GM23338 (cell line): ENCODE measurements at regions not wholly inside any gene's neighbourhood (a gene's known extent, or its start where the extent isn't known, plus 50 kb on each side); places are given as distances from the start of the nearest gene placed in this dataset.

Experiments used
- ATAC-seq: fragments of 200-7000 bp; cut with Tn5 transposase; 3 replicates; pipeline ENCODE4 v1.9.1; 2020
- DNase-seq: peaks from one replicate; pipeline ENCODE4 v3.0.0-alpha.2; 2015; ENCODE audit warnings: low spot score
- H2AFZ ChIP-seq: fragments of 200-600 bp; sonication (generic); 2 replicates; pipeline ENCODE4 v1.8.0; 2016; ENCODE audit warnings: antibody characterized with exemption, mild to moderate bottlenecking, moderate library complexity
- H3F3A ChIP-seq: fragments of 200-600 bp; sonication (generic); replicated peaks from 2 replicates; pipeline ENCODE4 v1.8.0; 2017; ENCODE audit warnings: antibody characterized with exemption, mixed run types, low read depth
- H3K27ac ChIP-seq: fragments of 200-600 bp; sonication (generic); 2 replicates; pipeline ENCODE4 v1.6.1; 2016; ENCODE audit warnings: low read depth
- H3K27me3 ChIP-seq: fragments of 200-600 bp; sonication (generic); 2 replicates; pipeline ENCODE4 v1.8.0; 2016; ENCODE audit warnings: mild to moderate bottlenecking, mixed run types, moderate library complexity; ENCODE audit not compliant: insufficient read depth
- H3K36me3 ChIP-seq: fragments of 200-600 bp; sonication (generic); 2 replicates; pipeline ENCODE4 v1.8.0; 2016; ENCODE audit warnings: mild to moderate bottlenecking; ENCODE audit not compliant: insufficient read depth
- H3K4me1 ChIP-seq: fragments of 200-600 bp; sonication (generic); 2 replicates; pipeline ENCODE4 v1.8.0; 2016; ENCODE audit warnings: mild to moderate bottlenecking, moderate library complexity; ENCODE audit not compliant: insufficient read depth
- H3K4me2 ChIP-seq: fragments of 200-600 bp; sonication (generic); 2 replicates; pipeline ENCODE4 v1.7.1; 2017; ENCODE audit warnings: mixed run types
- H3K4me3 ChIP-seq: fragments of 200-600 bp; sonication (generic); 2 replicates; pipeline ENCODE4 v1.6.1; 2016; ENCODE audit warnings: mixed run types
- H3K79me2 ChIP-seq: fragments of 200-600 bp; sonication (generic); replicated peaks from 2 replicates; pipeline ENCODE4 v1.8.0; 2017; ENCODE audit warnings: mild to moderate bottlenecking; ENCODE audit not compliant: insufficient read depth
- H3K9me2 ChIP-seq: fragments of 200-600 bp; sonication (generic); 2 replicates; pipeline ENCODE4 v1.8.0; 2017; ENCODE audit not compliant: insufficient read depth
- H4K20me1 ChIP-seq: fragments of 200-600 bp; sonication (generic); replicated peaks from 2 replicates; pipeline ENCODE4 v1.8.0; 2017; ENCODE audit warnings: mild to moderate bottlenecking; ENCODE audit not compliant: insufficient read depth
- H3K27ac Mint-ChIP-seq: 2 replicates; pipeline ENCODE4 v1.8.0; 2020; ENCODE audit warnings: inconsistent platforms, mild to moderate bottlenecking, moderate library complexity, mixed read lengths
- H3K27me3 Mint-ChIP-seq: 3 replicates; pipeline ENCODE4 v1.8.0; 2022; ENCODE audit warnings: low read depth, mild to moderate bottlenecking, moderate library complexity, mixed read lengths, inconsistent platforms; ENCODE audit not compliant: insufficient read depth, poor library complexity
- H3K36me3 Mint-ChIP-seq: 3 replicates; pipeline ENCODE4 v1.8.0; 2021; ENCODE audit warnings: low read depth, mild to moderate bottlenecking, inconsistent platforms, moderate library complexity, mixed read lengths
- H3K4me1 Mint-ChIP-seq: 3 replicates; pipeline ENCODE4 v1.8.0; 2020; ENCODE audit warnings: mild to moderate bottlenecking, inconsistent platforms, mixed read lengths
- H3K4me3 Mint-ChIP-seq: 3 replicates; pipeline ENCODE4 v1.8.0; 2021; ENCODE audit warnings: moderate library complexity, mild to moderate bottlenecking, inconsistent platforms, mixed read lengths
- H3K9me3 Mint-ChIP-seq: 3 replicates; pipeline ENCODE4 v1.8.0; 2020; ENCODE audit warnings: moderate library complexity, mild to moderate bottlenecking, inconsistent platforms, mixed read lengths
- CREB1 ChIP-seq: fragments of 250-450 bp; sonication (Bioruptor Pico); IDR thresholded peaks from 2 replicates; pipeline ENCODE4 v1.5.0; 2020; ENCODE audit warnings: low read depth, mild to moderate bottlenecking, moderate library complexity
- ETS1 ChIP-seq: IDR thresholded peaks from 2 replicates; pipeline ENCODE4 v1.6.1; 2016; ENCODE audit warnings: antibody characterized with exemption
- EZH2 ChIP-seq: fragments of 200-600 bp; sonication (generic); IDR thresholded peaks from one replicate; pipeline ENCODE4 v1.8.0; 2017; ENCODE audit warnings: antibody characterized with exemption, mild to moderate bottlenecking, low read depth; ENCODE audit not compliant: unreplicated experiment
- EZH2phosphoT487 ChIP-seq: fragments of 200-600 bp; sonication (generic); IDR thresholded peaks from one replicate; pipeline ENCODE4 v1.8.1; 2018; ENCODE audit warnings: antibody characterized with exemption; ENCODE audit not compliant: unreplicated experiment
- JUNB ChIP-seq: IDR thresholded peaks from one replicate; pipeline ENCODE4 v1.6.1; 2016; ENCODE audit warnings: antibody characterized with exemption; ENCODE audit not compliant: unreplicated experiment
- NANOG ChIP-seq: IDR thresholded peaks from 2 replicates; pipeline ENCODE4 v1.6.1; 2016; ENCODE audit warnings: antibody characterized with exemption, borderline replicate concordance
- POLR2AphosphoS5 ChIP-seq: IDR thresholded peaks from 2 replicates; pipeline ENCODE4 v1.6.1; 2016; ENCODE audit warnings: antibody characterized with exemption, low read depth
- STAT1 ChIP-seq: IDR thresholded peaks from one replicate; pipeline ENCODE4 v1.6.1; 2016; ENCODE audit warnings: antibody characterized with exemption; ENCODE audit not compliant: unreplicated experiment
- ZNF114 ChIP-seq: fragments of 250-450 bp; sonication (Bioruptor Pico); IDR thresholded peaks from 2 replicates; pipeline ENCODE4 v1.5.0; 2020; ENCODE audit warnings: mild to moderate bottlenecking, moderate library complexity
- ZNF331 ChIP-seq: fragments of 250-450 bp; sonication (Bioruptor Pico); IDR thresholded peaks from 2 replicates; pipeline ENCODE4 v1.5.0; 2020; ENCODE audit warnings: low read depth, mild to moderate bottlenecking, moderate library complexity
- ZNF462 ChIP-seq: fragments of 250-450 bp; sonication (Bioruptor Pico); IDR thresholded peaks from 2 replicates; pipeline ENCODE4 v1.5.0; 2020; ENCODE audit warnings: mild to moderate bottlenecking, moderate library complexity
- TF ChIP-seq, protein P1 (sequence below), 2 experiments: fragments of 200-600 bp in 1 of 2; sonication (generic) in 1 of 2; conservative IDR thresholded peaks; 2 replicates each; pipeline versions ENCODE4 v1.5.1 to v1.6.1; 2016 to 2017; ENCODE audit warnings: antibody characterized with exemption in 2 of 2, low read depth in 2 of 2, mild to moderate bottlenecking in 2 of 2, moderate library complexity in 1 of 2
- TF ChIP-seq, protein P2 (sequence below): IDR thresholded peaks from one replicate; pipeline ENCODE4 v1.6.1; 2018; ENCODE audit warnings: antibody characterized with exemption; ENCODE audit not compliant: unreplicated experiment

- H3K36me3 ChIP-seq: no peaks in the 10 kb centered on the region
- Mint-ChIP-seq H3K9me3 (no peaks in the 10 kb centered on the region; the same call in 2 of the 3 replicates), H3K27me3 (peaks cover 2% of the 10 kb centered on the region), H3K36me3 (no peaks in the 10 kb centered on the region), H3K4me1 (no peaks in the 10 kb centered on the region; the same call in 2 of the 3 replicates), H3K27ac (no peak overlapping the region), H3K4me3 (no peak overlapping the region)
- H3F3A ChIP-seq: no peaks in the 10 kb centered on the region
- H3K4me1 ChIP-seq: no peaks in the 10 kb centered on the region
- no peaks in the 10 kb centered on the region for H4K20me1 ChIP-seq
- ATAC-seq (no peak), DNase-seq (no peak)
- H3K27ac ChIP-seq: no peak overlapping the region
- no peak for TF ChIP-seq POLR2AphosphoS5
- TF ChIP-seq STAT1: no peak
- no peak for TF ChIP-seq ZNF114 (CRISPR knock-in tag)
- no peak for TF ChIP-seq ETS1
- TF ChIP-seq, protein P1, sequence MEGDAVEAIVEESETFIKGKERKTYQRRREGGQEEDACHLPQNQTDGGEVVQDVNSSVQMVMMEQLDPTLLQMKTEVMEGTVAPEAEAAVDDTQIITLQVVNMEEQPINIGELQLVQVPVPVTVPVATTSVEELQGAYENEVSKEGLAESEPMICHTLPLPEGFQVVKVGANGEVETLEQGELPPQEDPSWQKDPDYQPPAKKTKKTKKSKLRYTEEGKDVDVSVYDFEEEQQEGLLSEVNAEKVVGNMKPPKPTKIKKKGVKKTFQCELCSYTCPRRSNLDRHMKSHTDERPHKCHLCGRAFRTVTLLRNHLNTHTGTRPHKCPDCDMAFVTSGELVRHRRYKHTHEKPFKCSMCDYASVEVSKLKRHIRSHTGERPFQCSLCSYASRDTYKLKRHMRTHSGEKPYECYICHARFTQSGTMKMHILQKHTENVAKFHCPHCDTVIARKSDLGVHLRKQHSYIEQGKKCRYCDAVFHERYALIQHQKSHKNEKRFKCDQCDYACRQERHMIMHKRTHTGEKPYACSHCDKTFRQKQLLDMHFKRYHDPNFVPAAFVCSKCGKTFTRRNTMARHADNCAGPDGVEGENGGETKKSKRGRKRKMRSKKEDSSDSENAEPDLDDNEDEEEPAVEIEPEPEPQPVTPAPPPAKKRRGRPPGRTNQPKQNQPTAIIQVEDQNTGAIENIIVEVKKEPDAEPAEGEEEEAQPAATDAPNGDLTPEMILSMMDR (conservative IDR thresholded peaks at IDR 0.05; ENCODE audit: low read depth in 2 of 2): no peak
- TF ChIP-seq JUNB: no peak
- TF ChIP-seq NANOG: no peak
- TF ChIP-seq EZH2: no peak
- TF ChIP-seq EZH2phosphoT487: no peak
- TF ChIP-seq ZNF462 (CRISPR knock-in tag): no peak
- TF ChIP-seq ZNF331: no peak
- TF ChIP-seq, protein P2, sequence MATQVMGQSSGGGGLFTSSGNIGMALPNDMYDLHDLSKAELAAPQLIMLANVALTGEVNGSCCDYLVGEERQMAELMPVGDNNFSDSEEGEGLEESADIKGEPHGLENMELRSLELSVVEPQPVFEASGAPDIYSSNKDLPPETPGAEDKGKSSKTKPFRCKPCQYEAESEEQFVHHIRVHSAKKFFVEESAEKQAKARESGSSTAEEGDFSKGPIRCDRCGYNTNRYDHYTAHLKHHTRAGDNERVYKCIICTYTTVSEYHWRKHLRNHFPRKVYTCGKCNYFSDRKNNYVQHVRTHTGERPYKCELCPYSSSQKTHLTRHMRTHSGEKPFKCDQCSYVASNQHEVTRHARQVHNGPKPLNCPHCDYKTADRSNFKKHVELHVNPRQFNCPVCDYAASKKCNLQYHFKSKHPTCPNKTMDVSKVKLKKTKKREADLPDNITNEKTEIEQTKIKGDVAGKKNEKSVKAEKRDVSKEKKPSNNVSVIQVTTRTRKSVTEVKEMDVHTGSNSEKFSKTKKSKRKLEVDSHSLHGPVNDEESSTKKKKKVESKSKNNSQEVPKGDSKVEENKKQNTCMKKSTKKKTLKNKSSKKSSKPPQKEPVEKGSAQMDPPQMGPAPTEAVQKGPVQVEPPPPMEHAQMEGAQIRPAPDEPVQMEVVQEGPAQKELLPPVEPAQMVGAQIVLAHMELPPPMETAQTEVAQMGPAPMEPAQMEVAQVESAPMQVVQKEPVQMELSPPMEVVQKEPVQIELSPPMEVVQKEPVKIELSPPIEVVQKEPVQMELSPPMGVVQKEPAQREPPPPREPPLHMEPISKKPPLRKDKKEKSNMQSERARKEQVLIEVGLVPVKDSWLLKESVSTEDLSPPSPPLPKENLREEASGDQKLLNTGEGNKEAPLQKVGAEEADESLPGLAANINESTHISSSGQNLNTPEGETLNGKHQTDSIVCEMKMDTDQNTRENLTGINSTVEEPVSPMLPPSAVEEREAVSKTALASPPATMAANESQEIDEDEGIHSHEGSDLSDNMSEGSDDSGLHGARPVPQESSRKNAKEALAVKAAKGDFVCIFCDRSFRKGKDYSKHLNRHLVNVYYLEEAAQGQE: no peak
- no peak for TF ChIP-seq CREB1 (CRISPR knock-in tag)
- no peak overlapping the region for H3K4me3 ChIP-seq
- no peak overlapping the region for H3K4me2 ChIP-seq
- H3K9me2 ChIP-seq: 0 out of 2 replicates have a peak, but pooled peaks cover 5% of the 10 kb centered on the region
- H3K27me3 ChIP-seq: no peaks in the 10 kb centered on the region
- no peaks in the 10 kb centered on the region for H3K79me2 ChIP-seq
- no peak overlapping the region for H2AFZ ChIP-seq
Measured at GRCh38 chr14:36394593-36394992, 74.2 kb upstream of the MBIP start.
